Left ventricle myocardium inferior (tissue), 1 donor: ENCODE measurements at regions not wholly inside any gene's neighbourhood (a gene's known extent, or its start where the extent isn't known, plus 50 kb on each side); places are given as distances from the start of the nearest gene placed in this dataset.

Source experiments
- DNase-seq: peaks from one replicate; pipeline ENCODE4 v3.0.0-alpha.2; 2020
- H3K27ac ChIP-seq: fragments of 200-600 bp; replicated peaks from 2 replicates; pipeline ENCODE4 v1.8.0; 2021
- H3K27me3 ChIP-seq: fragments of 200-600 bp; 2 replicates; pipeline ENCODE4 v1.8.0; 2021; ENCODE audit warnings: low read depth
- H3K36me3 ChIP-seq: fragments of 200-600 bp; 2 replicates; pipeline ENCODE4 v1.8.0; 2021
- H3K4me1 ChIP-seq: fragments of 200-600 bp; 2 replicates; pipeline ENCODE4 v1.8.0; 2021
- H3K4me3 ChIP-seq: fragments of 200-600 bp; 2 replicates; pipeline ENCODE4 v1.8.0; 2021; ENCODE audit warnings: mild to moderate bottlenecking, moderate library complexity
- H3K9me3 ChIP-seq: fragments of 200-600 bp; replicated peaks from 2 replicates; pipeline ENCODE4 v1.8.0; 2021
- intact Hi-C: fragments of 100-400 bp; cut with micrococcal nuclease; formaldehyde crosslinking; loops from one replicate; pipeline ENCODE4 v1.11.0; 2022
- TF ChIP-seq, protein P1 (sequence below): fragments of 200-600 bp; IDR thresholded peaks from 2 replicates; pipeline ENCODE4 v1.8.0; 2021; ENCODE audit warnings: antibody characterized with exemption, mild to moderate bottlenecking, borderline replicate concordance
- donor health status: DM: no; HTN: yes; CAD: no; lungs with severe emphysema.

GRCh38 chr7:124171068-124171467 is 138.2 kb upstream of the TMEM229A start:
- intact Hi-C loops: no loop called here
- DNase-seq: peak; percentile 14

GRCh38 chr7:124168616-124169015 is 135.7 kb upstream of the TMEM229A start:
- no peaks in the 10 kb centered on the region for H3K36me3 ChIP-seq
- intact Hi-C loops: loop anchor here (5.0 kb wide), 1 partner anchor 619 kb away; no protein-coding TSS in a partner anchor
- no peaks in the 10 kb centered on the region for H3K27me3 ChIP-seq
- H3K4me1 ChIP-seq: no peaks in the 10 kb centered on the region
- TF ChIP-seq, protein P1, sequence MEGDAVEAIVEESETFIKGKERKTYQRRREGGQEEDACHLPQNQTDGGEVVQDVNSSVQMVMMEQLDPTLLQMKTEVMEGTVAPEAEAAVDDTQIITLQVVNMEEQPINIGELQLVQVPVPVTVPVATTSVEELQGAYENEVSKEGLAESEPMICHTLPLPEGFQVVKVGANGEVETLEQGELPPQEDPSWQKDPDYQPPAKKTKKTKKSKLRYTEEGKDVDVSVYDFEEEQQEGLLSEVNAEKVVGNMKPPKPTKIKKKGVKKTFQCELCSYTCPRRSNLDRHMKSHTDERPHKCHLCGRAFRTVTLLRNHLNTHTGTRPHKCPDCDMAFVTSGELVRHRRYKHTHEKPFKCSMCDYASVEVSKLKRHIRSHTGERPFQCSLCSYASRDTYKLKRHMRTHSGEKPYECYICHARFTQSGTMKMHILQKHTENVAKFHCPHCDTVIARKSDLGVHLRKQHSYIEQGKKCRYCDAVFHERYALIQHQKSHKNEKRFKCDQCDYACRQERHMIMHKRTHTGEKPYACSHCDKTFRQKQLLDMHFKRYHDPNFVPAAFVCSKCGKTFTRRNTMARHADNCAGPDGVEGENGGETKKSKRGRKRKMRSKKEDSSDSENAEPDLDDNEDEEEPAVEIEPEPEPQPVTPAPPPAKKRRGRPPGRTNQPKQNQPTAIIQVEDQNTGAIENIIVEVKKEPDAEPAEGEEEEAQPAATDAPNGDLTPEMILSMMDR: no peak
- H3K27ac ChIP-seq: no peak overlapping the region
- H3K9me3 ChIP-seq: peaks cover 17% of the 10 kb centered on the region
- no peak overlapping the region for H3K4me3 ChIP-seq
- DNase-seq: no peak

More at GRCh38 chr7:124171068-124171467, 138.2 kb upstream of the TMEM229A start:
- Histone ChIP-seq H3K27me3 (no peaks in the 10 kb centered on the region), H3K27ac (no peak overlapping the region), H3K36me3 (no peaks in the 10 kb centered on the region), H3K9me3 (peaks cover 15% of the 10 kb centered on the region), H3K4me3 (no peak overlapping the region), H3K4me1 (no peaks in the 10 kb centered on the region)
- TF ChIP-seq, protein P1: peak; percentile 54

GRCh38 chr7:124162667-124163066 is 129.8 kb upstream of the TMEM229A start:
- no peak overlapping the region for H3K27ac ChIP-seq

GRCh38 chr7:124155432-124156022 is 122.7 kb upstream of the TMEM229A start:
- H3K27ac ChIP-seq: no peak overlapping the region
- H3K36me3 ChIP-seq: no peaks in the 10 kb centered on the region
- H3K9me3 ChIP-seq: no peaks in the 10 kb centered on the region
- intact Hi-C loops: no loop called here
- no peak overlapping the region for H3K4me3 ChIP-seq
- H3K27me3 ChIP-seq: no peaks in the 10 kb centered on the region
- no peak for DNase-seq
- TF ChIP-seq, protein P1: peak; percentile 55
- H3K4me1 ChIP-seq: no peaks in the 10 kb centered on the region

More at GRCh38 chr7:124162667-124163066, 129.8 kb upstream of the TMEM229A start:
- H3K9me3 ChIP-seq: peaks cover 7% of the 10 kb centered on the region
- TF ChIP-seq, protein P1: no peak
- no peak overlapping the region for H3K4me3 ChIP-seq
- no peaks in the 10 kb centered on the region for H3K27me3 ChIP-seq
- DNase-seq: no peak
- no peaks in the 10 kb centered on the region for H3K4me1 ChIP-seq
- no peaks in the 10 kb centered on the region for H3K36me3 ChIP-seq
- intact Hi-C loops: no loop called here

GRCh38 chr7:124152859-124153692 is 120.2 kb upstream of the TMEM229A start:
- Histone ChIP-seq H3K9me3 (no peaks in the 10 kb centered on the region), H3K4me1 (no peaks in the 10 kb centered on the region), H3K27me3 (no peaks in the 10 kb centered on the region), H3K27ac (no peak overlapping the region), H3K4me3 (no peak overlapping the region), H3K36me3 (no peaks in the 10 kb centered on the region)
- no peak for DNase-seq
- TF ChIP-seq, protein P1: peak; percentile 41
- intact Hi-C loops: no loop called here
